ENCODE measurements at regions not wholly inside any gene's neighbourhood (a gene's known extent, or its start where the extent isn't known, plus 50 kb on each side); places are given as distances from the start of the nearest gene placed in this dataset.

GRCh38 chr1:222107975-222108374 is 366.1 kb upstream of the DUSP10 start:
- no peak overlapping the region for H3K9ac ChIP-seq (ENCODE audit: low read length in 3 of 3)
- H3K36me3 ChIP-seq (ENCODE audit: control insufficient read depth in 2 of 3, insufficient read depth in 3 of 3, low read length in 3 of 3), result no peaks in the 10 kb centered on the region
- peaks cover 0 to under 1% (median 0%) of the 10 kb centered on the region in 3 donors for H3K9me3 ChIP-seq (ENCODE audit: control insufficient read depth in 2 of 3, insufficient read depth in 1 of 3, low read length in 3 of 3)
- no peaks in the 10 kb centered on the region for H3K4me1 ChIP-seq (ENCODE audit: control insufficient read depth in 2 of 3, insufficient read depth in 2 of 3, low read depth in 1 of 3, low read length in 3 of 3)
- H3K27ac ChIP-seq (ENCODE audit: low read depth in 2 of 2, low read length in 2 of 2), result no peak overlapping the region
- H3K4me3 ChIP-seq (ENCODE audit: low read length in 3 of 3), result no peak overlapping the region
- H3K27me3 ChIP-seq (ENCODE audit: control insufficient read depth, insufficient read depth, low read length), result no peaks in the 10 kb centered on the region
- no peak for DNase-seq
- no peak for FAIRE-seq
- TF ChIP-seq, protein P1, sequence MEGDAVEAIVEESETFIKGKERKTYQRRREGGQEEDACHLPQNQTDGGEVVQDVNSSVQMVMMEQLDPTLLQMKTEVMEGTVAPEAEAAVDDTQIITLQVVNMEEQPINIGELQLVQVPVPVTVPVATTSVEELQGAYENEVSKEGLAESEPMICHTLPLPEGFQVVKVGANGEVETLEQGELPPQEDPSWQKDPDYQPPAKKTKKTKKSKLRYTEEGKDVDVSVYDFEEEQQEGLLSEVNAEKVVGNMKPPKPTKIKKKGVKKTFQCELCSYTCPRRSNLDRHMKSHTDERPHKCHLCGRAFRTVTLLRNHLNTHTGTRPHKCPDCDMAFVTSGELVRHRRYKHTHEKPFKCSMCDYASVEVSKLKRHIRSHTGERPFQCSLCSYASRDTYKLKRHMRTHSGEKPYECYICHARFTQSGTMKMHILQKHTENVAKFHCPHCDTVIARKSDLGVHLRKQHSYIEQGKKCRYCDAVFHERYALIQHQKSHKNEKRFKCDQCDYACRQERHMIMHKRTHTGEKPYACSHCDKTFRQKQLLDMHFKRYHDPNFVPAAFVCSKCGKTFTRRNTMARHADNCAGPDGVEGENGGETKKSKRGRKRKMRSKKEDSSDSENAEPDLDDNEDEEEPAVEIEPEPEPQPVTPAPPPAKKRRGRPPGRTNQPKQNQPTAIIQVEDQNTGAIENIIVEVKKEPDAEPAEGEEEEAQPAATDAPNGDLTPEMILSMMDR (IDR thresholded peaks at IDR 0.05; ENCODE audit: borderline replicate concordance, extremely low read depth, insufficient read depth), result no peak
- intact Hi-C loops (cut with DNase I), result no loop called here

DNA sequence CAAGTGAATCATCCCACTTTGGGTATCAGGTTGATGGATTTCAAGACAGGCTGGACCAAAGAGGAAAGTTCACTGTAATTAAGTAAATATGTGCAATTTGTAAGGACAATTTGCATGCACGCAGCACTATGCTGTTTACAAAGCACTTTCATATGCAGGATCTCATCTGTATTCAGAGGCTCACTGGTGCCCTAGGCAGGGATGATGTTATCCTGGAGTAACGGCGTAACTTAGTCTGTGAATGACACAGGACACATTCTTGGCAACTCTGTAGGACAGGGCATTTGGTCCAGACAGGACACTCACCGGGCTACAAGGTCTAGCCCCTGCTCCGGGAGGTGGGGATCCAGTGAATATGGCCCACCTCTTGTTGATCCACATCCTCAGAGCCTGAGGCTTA is 365.4 kb upstream of the DUSP10 start:
- Histone ChIP-seq H3K27ac (ENCODE audit: low read depth in 2 of 2, low read length in 2 of 2) (no peak overlapping the region), H3K4me1 (ENCODE audit: control insufficient read depth in 2 of 3, insufficient read depth in 2 of 3, low read depth in 1 of 3, low read length in 3 of 3) (no peaks in the 10 kb centered on the region), H3K9me3 (ENCODE audit: control insufficient read depth in 2 of 3, insufficient read depth in 1 of 3, low read length in 3 of 3) (no peaks in the 10 kb centered on the region), H3K4me3 (ENCODE audit: low read length in 3 of 3) (no peak overlapping the region), H3K27me3 (ENCODE audit: control insufficient read depth, insufficient read depth, low read length) (no peaks in the 10 kb centered on the region), H3K36me3 (ENCODE audit: control insufficient read depth in 2 of 3, insufficient read depth in 3 of 3, low read length in 3 of 3) (no peaks in the 10 kb centered on the region), H3K9ac (ENCODE audit: low read length in 3 of 3) (no peak overlapping the region)
- FAIRE-seq (no peak), DNase-seq (no peak)
- intact Hi-C loops (cut with DNase I), result no loop called here
- TF ChIP-seq, protein P1 (IDR thresholded peaks at IDR 0.05; ENCODE audit: borderline replicate concordance, extremely low read depth, insufficient read depth), result no peak

DNA sequence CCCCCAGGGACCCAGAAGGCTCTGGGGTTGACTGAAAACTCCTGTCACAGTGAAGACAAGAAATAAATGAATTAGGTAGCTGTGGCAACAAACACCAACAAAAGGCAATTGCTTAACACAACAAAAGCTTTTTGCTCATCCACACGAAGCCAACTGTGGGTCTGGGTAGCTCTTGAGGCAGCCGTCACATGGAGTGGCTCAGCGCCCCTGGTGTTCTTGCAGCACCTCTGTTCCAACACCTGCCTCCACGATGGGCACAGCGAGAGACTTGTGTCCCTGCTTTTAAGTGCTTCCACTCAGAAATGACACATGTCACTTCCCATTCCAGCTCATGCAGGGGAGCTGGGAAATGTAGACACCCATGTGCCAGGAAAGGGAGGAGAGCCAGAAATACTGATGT is 364.5 kb upstream of the DUSP10 start:
- H3K27ac ChIP-seq (ENCODE audit: low read depth in 2 of 2, low read length in 2 of 2), result no peak overlapping the region
- H3K9me3 ChIP-seq (ENCODE audit: control insufficient read depth in 2 of 3, insufficient read depth in 1 of 3, low read length in 3 of 3), result no peaks in the 10 kb centered on the region
- no peak for FAIRE-seq
- TF ChIP-seq, protein P1 (IDR thresholded peaks at IDR 0.05; ENCODE audit: borderline replicate concordance, extremely low read depth, insufficient read depth), result no peak
- H3K9ac ChIP-seq (ENCODE audit: low read length in 3 of 3), result no peak overlapping the region
- H3K4me3 ChIP-seq (ENCODE audit: low read length in 3 of 3), result no peak overlapping the region
- no peaks in the 10 kb centered on the region for H3K4me1 ChIP-seq (ENCODE audit: control insufficient read depth in 2 of 3, insufficient read depth in 2 of 3, low read depth in 1 of 3, low read length in 3 of 3)
- intact Hi-C loops (cut with DNase I), result no loop called here
- DNase-seq, result no peak
- no peaks in the 10 kb centered on the region for H3K27me3 ChIP-seq (ENCODE audit: control insufficient read depth, insufficient read depth, low read length)
- H3K36me3 ChIP-seq (ENCODE audit: control insufficient read depth in 2 of 3, insufficient read depth in 3 of 3, low read length in 3 of 3), result no peaks in the 10 kb centered on the region

GRCh38 chr1:222105861-222106260 is 364.0 kb upstream of the DUSP10 start:
- FAIRE-seq, result no peak

More at GRCh38 chr1:222105861-222106260, 364.0 kb upstream of the DUSP10 start:
- TF ChIP-seq, protein P1 (IDR thresholded peaks at IDR 0.05; ENCODE audit: borderline replicate concordance, extremely low read depth, insufficient read depth), result no peak
- intact Hi-C loops (cut with DNase I), result no loop called here
- Histone ChIP-seq H3K4me1 (ENCODE audit: control insufficient read depth in 2 of 3, insufficient read depth in 2 of 3, low read depth in 1 of 3, low read length in 3 of 3) (no peaks in the 10 kb centered on the region), H3K9ac (ENCODE audit: low read length in 3 of 3) (no peak overlapping the region), H3K4me3 (ENCODE audit: low read length in 3 of 3) (no peak overlapping the region), H3K27ac (ENCODE audit: low read depth in 2 of 2, low read length in 2 of 2) (no peak overlapping the region), H3K36me3 (ENCODE audit: control insufficient read depth in 2 of 3, insufficient read depth in 3 of 3, low read length in 3 of 3) (no peaks in the 10 kb centered on the region), H3K27me3 (ENCODE audit: control insufficient read depth, insufficient read depth, low read length) (no peaks in the 10 kb centered on the region), H3K9me3 (ENCODE audit: control insufficient read depth in 2 of 3, insufficient read depth in 1 of 3, low read length in 3 of 3) (no peaks in the 10 kb centered on the region)
- no peak for DNase-seq
